B cell (primary cell): ENCODE measurements at regions not wholly inside any gene's neighbourhood (a gene's known extent, or its start where the extent isn't known, plus 50 kb on each side); places are given as distances from the start of the nearest gene placed in this dataset.

Experiments used
- ATAC-seq: fragments of 200-7000 bp; cut with Tn5 transposase; one replicate; pipeline ENCODE4 v1.10.0; 2021; ENCODE audit warnings: low read depth, mild to moderate bottlenecking, moderate number of reproducible peaks, moderate library complexity
- CTCF ChIA-PET: fragments of 350-600 bp; sonication (Branson Sonifier 250); formaldehyde crosslinking; loops from one replicate; lab custom pipeline; 2021; ENCODE audit warnings: antibody characterized with exemption, inconsistent platforms; lab: Charles Lee
- POLR2A ChIA-PET: fragments of 350-600 bp; sonication (Branson Sonifier 250); formaldehyde crosslinking; loops from one replicate; lab custom pipeline; 2021; ENCODE audit warnings: antibody characterized with exemption; lab: Charles Lee
- DNase-seq: peaks from one replicate; pipeline ENCODE4 v3.0.0; 2013
- H2AFZ ChIP-seq: 2 replicates; pipeline ENCODE4 v1.6.1; 2012; ENCODE audit warnings: mild to moderate bottlenecking, low read depth, low read length; ENCODE audit not compliant: insufficient read depth, poor library complexity, severe bottlenecking
- H3K27ac ChIP-seq, 2 donors: 1 replicate in 1 of 2; 2 replicates in 1 of 2; pipeline ENCODE4 v1.5.1; 2012 to 2013; ENCODE audit warnings: low read length in 2 of 2, mild to moderate bottlenecking in 2 of 2, moderate library complexity in 1 of 2
- H3K27me3 ChIP-seq, 4 experiments: fragments of 200-600 bp in 1 of 4; sonication (generic) in 1 of 4; replicated peaks in 1 of 4; 1 replicate in 2 of 4; 2 replicates in 2 of 4; pipeline versions ENCODE4 v1.6.1 to v1.7.0; 2013 to 2016; ENCODE audit warnings: low read length in 3 of 4, mild to moderate bottlenecking in 2 of 4, mixed read lengths in 1 of 4, moderate library complexity in 1 of 4; ENCODE audit not compliant: insufficient read depth in 4 of 4, control insufficient read depth in 3 of 4; ENCODE audit errors: control extremely low read depth in 1 of 4
- H3K36me3 ChIP-seq, 2 experiments: replicated peaks in 1 of 2; 1 replicate in 1 of 2; 2 replicates in 1 of 2; pipeline versions ENCODE4 v1.6.1 to v1.7.1; 2013; ENCODE audit warnings: low read length in 1 of 2; ENCODE audit not compliant: insufficient read depth in 2 of 2, control insufficient read depth in 1 of 2; ENCODE audit errors: control extremely low read depth in 1 of 2, extremely low read depth in 1 of 2
- H3K4me1 ChIP-seq, 2 donors: fragments of 200-600 bp in 1 of 2; sonication (generic) in 1 of 2; 1 replicate in 1 of 2; 2 replicates in 1 of 2; pipeline versions ENCODE4 v1.5.1 to v1.6.1; 2013 to 2017; ENCODE audit warnings: low read length in 2 of 2; ENCODE audit not compliant: control insufficient read depth in 2 of 2, insufficient read depth in 2 of 2
- H3K4me2 ChIP-seq: replicated peaks from 2 replicates; pipeline ENCODE3; 2012; ENCODE audit warnings: mild to moderate bottlenecking, low read depth, low read length; ENCODE audit not compliant: poor library complexity, severe bottlenecking
- H3K4me3 ChIP-seq, 5 experiments: fragments of 200-600 bp in 1 of 5; sonication (generic) in 1 of 5; 1 replicate in 3 of 5; 2 replicates in 2 of 5; pipeline versions ENCODE4 v1.5.1 to v1.7.0; 2011 to 2016; ENCODE audit warnings: low read length in 4 of 5, mild to moderate bottlenecking in 4 of 5, low read depth in 2 of 5, control low read depth in 1 of 5, moderate library complexity in 1 of 5; ENCODE audit not compliant: insufficient read depth in 1 of 5; ENCODE audit errors: control extremely low read depth in 1 of 5, extremely low read depth in 1 of 5
- H3K79me2 ChIP-seq: fragments of 200-600 bp; sonication (generic); one replicate; pipeline ENCODE4 v1.6.0; 2016; ENCODE audit warnings: low read length; ENCODE audit not compliant: control insufficient read depth, insufficient read depth
- H3K9ac ChIP-seq: fragments of 200-600 bp; sonication (generic); 2 replicates; pipeline ENCODE4 v1.6.1; 2017; ENCODE audit warnings: mild to moderate bottlenecking, low read length, moderate library complexity
- H3K9me3 ChIP-seq, 3 donors: one replicate each; pipeline versions ENCODE4 v1.6.1 to v1.7.1; 2013; ENCODE audit warnings: low read length in 2 of 3; ENCODE audit not compliant: control insufficient read depth in 2 of 3, insufficient read depth in 1 of 3; ENCODE audit errors: control extremely low read depth in 1 of 3
- H4K20me1 ChIP-seq: 2 replicates; pipeline ENCODE4 v1.6.0; 2012; ENCODE audit warnings: mild to moderate bottlenecking, low read length; ENCODE audit not compliant: insufficient read depth, control insufficient read depth, poor library complexity, severe bottlenecking
- H3K27ac Mint-ChIP-seq: one replicate; pipeline ENCODE4 v1.8.0; 2021; ENCODE audit warnings: mixed read lengths
- H3K27me3 Mint-ChIP-seq: one replicate; pipeline ENCODE4 v1.8.0; 2021; ENCODE audit warnings: mixed read lengths
- H3K4me1 Mint-ChIP-seq: one replicate; pipeline ENCODE4 v1.8.0; 2021; ENCODE audit warnings: mixed read lengths
- H3K4me3 Mint-ChIP-seq: one replicate; pipeline ENCODE4 v1.8.0; 2021; ENCODE audit warnings: mixed read lengths
- H3K9me3 Mint-ChIP-seq: one replicate; pipeline ENCODE4 v1.8.0; 2022; ENCODE audit warnings: mixed read lengths; ENCODE audit not compliant: insufficient read depth
- CTCF ChIP-seq: fragments of 200-600 bp; IDR thresholded peaks from one replicate; pipeline ENCODE4 v1.8.0; 2022; ENCODE audit warnings: antibody characterized with exemption, mild to moderate bottlenecking
- EZH2 ChIP-seq: IDR thresholded peaks from 2 replicates; pipeline ENCODE4 v1.6.1; 2012; ENCODE audit warnings: borderline replicate concordance, low read depth, mild to moderate bottlenecking, moderate library complexity, low read length; ENCODE audit not compliant: insufficient read depth, poor library complexity, severe bottlenecking
- WGBS: methylation state at CpG from one replicate; pipeline ENCODE4 v1.1.5; 2013; ENCODE audit warnings: missing lambda C conversion rate; ENCODE audit not compliant: insufficient coverage; 5-methylcytosine and 5-hydroxymethylcytosine counted together
- intact Hi-C: fragments of 100-400 bp; cut with micrococcal nuclease; formaldehyde crosslinking; loops from one replicate; pipeline ENCODE4 v1.10.0; 2022

GRCh38 chr5:111836426-111836825, 79.4 kb upstream of the NREP start:
- no peak overlapping the region for H3K4me3 ChIP-seq
- Mint-ChIP-seq H3K27me3 (no peaks in the 10 kb centered on the region), H3K4me3 (no peak overlapping the region), H3K9me3 (no peaks in the 10 kb centered on the region), H3K4me1 (no peaks in the 10 kb centered on the region), H3K27ac (no peak overlapping the region)
- H4K20me1 ChIP-seq, result no peaks in the 10 kb centered on the region
- no peaks in the 10 kb centered on the region for H3K79me2 ChIP-seq
- ATAC-seq, result no peak
- no peak overlapping the region for H2AFZ ChIP-seq
- no peak overlapping the region for H3K4me2 ChIP-seq
- H3K9ac ChIP-seq, result no peak overlapping the region
- no peaks in the 10 kb centered on the region for H3K9me3 ChIP-seq
- POLR2A ChIA-PET, result interaction anchor here (0.5 kb wide), 1 partner anchor 1412 kb away, joined by 3 read pairs; no protein-coding TSS in a partner anchor
- intact Hi-C loops, result loop anchor here (5.0 kb wide), 1 partner anchor 284 kb away; no protein-coding TSS in a partner anchor
- no peak overlapping the region for H3K27ac ChIP-seq
- H3K27me3 ChIP-seq, result no peaks in the 10 kb centered on the region
- no peaks in the 10 kb centered on the region for H3K36me3 ChIP-seq
- no peaks in the 10 kb centered on the region for H3K4me1 ChIP-seq
- CTCF ChIA-PET, result no interaction called here
- TF ChIP-seq EZH2 (no peak), CTCF (no peak)
- no peak for DNase-seq

- H3K4me3 ChIP-seq, result no peak overlapping the region
- H3K4me1 ChIP-seq, result no peaks in the 10 kb centered on the region
- no peaks in the 10 kb centered on the region for H4K20me1 ChIP-seq
- no peaks in the 10 kb centered on the region for H3K36me3 ChIP-seq
- WGBS, result no CpG with 5 or more reads among the region's 2 CpGs
- no peak overlapping the region for H2AFZ ChIP-seq
- H3K27ac Mint-ChIP-seq, result no peak overlapping the region
- no peak overlapping the region for H3K27ac ChIP-seq
- no peaks in the 10 kb centered on the region for H3K27me3 Mint-ChIP-seq
- no peaks in the 10 kb centered on the region for H3K9me3 Mint-ChIP-seq
- DNase-seq, result peak; percentile 8
- POLR2A ChIA-PET, result no interaction called here
- no peak for TF ChIP-seq EZH2
- TF ChIP-seq CTCF, result no peak
- ATAC-seq, result no peak
- no peaks in the 10 kb centered on the region for H3K79me2 ChIP-seq
- no peaks in the 10 kb centered on the region for H3K9me3 ChIP-seq
- CTCF ChIA-PET, result no interaction called here
- intact Hi-C loops, result loop anchor here (5.0 kb wide), 1 partner anchor 283 kb away; no protein-coding TSS in a partner anchor
- H3K4me1 Mint-ChIP-seq, result no peaks in the 10 kb centered on the region
- H3K4me3 Mint-ChIP-seq, result no peak overlapping the region
- no peak overlapping the region for H3K9ac ChIP-seq
- no peak overlapping the region for H3K4me2 ChIP-seq
- no peaks in the 10 kb centered on the region for H3K27me3 ChIP-seq
Measured at GRCh38 chr5:111834926-111835599, 78.1 kb upstream of the NREP start.
